Posterior cingulate gyrus (tissue), 11 donors: ENCODE measurements at regions not wholly inside any gene's neighbourhood (a gene's known extent, or its start where the extent isn't known, plus 50 kb on each side); places are given as distances from the start of the nearest gene placed in this dataset.
"Not testable (repeated sequence)": the region's sequence is repeated elsewhere in the genome, so short reads cannot be mapped to it uniquely, and the experiment has no call there.

Source experiments
- DNase-seq, 10 donors: peaks; one replicate each; pipeline versions ENCODE4 v3.0.0 to v3.0.0-alpha.2; 2020 to 2021; ENCODE audit warnings: mixed read lengths in 3 of 10
- intact Hi-C: fragments of 100-400 bp; cut with DNase I; formaldehyde crosslinking; loops from one replicate; pipeline ENCODE4 v1.15.1; 2023

DNA sequence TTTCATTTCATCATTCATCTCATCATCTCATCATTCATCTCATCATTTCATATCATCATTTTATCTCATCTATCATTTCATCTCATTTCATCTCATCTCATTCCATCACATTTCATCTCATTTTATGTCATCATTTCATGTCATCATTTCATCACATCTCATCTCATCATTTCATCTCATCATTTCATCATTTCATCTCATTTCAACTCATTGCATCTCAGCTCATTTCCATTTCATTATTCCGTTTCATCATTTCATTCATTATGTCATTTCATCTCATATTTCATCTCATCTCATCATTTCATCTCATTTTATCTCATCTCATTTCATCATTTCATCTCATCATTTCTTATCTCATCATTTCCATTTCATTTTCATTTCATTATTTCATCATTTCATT is 75.5 kb downstream of the FOXD4L4 start:
- intact Hi-C loops, DNase-seq: not testable (repeated sequence)

DNA sequence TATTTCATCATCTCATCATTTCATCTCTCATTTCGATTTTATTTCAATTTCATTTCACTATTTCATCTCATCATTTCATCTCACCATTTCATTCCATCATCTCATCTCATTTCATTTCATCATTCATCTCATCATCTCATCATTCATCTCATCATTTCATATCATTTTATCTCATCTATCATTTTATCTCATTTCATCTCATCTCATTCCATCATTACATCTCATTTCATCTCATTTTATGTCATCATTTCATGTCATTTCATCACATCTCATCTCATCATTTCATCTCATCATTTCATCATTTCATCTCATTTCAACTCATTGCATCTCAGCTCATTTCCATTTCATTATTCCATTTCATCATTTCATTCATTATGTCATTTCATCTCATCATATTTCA is 76.3 kb downstream of the FOXD4L4 start:
- DNase-seq, intact Hi-C loops: not testable (repeated sequence)

- intact Hi-C loops, DNase-seq: not testable (repeated sequence)
Observed at GRCh38 chr9:65820760-65821159, 83.8 kb downstream of the FOXD4L4 start.

DNA sequence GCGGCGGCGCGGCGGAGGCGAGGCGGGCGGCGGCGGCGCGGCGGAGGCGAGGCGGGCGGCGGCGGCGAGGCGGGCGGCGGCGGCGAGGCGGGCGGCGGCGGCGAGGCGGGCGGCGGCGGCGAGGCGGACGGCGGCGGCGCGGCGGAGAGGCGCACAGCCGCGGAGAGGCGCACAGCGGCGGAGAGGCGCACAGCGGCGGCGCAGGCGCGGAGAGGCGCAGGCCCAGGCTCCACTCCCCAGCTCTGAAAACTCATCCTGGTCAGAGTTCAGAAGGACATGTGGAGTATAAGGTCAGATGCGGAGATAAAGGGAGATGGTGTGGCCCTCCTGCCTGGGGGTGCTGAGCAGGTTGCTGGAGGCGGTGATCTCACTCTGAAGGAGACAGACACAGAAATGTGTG is 88.6 kb downstream of the FOXD4L4 start:
- DNase-seq: peak in 1 of 10 donors; percentile 1
- intact Hi-C loops: not testable (repeated sequence)
